ENCODE measurements at regions not wholly inside any gene's neighbourhood (a gene's known extent, or its start where the extent isn't known, plus 50 kb on each side); places are given as distances from the start of the nearest gene placed in this dataset.
"Not testable (repeated sequence)": the region's sequence is repeated elsewhere in the genome, so short reads cannot be mapped to it uniquely, and the experiment has no call there.

- no peak for DNase-seq
Measured at GRCh38 chr6:145090801-145091585, 644.3 kb downstream of the EPM2A start.

GRCh38 chr6:145091586-145092142, 643.7 kb downstream of the EPM2A start:
- DNase-seq: no peak

GRCh38 chr6:145092554-145092953, 642.8 kb downstream of the EPM2A start:
- DNase-seq: no peak

- DNase-seq: no peak
Measured at GRCh38 chr6:145093226-145093625, 642.1 kb downstream of the EPM2A start.

DNA sequence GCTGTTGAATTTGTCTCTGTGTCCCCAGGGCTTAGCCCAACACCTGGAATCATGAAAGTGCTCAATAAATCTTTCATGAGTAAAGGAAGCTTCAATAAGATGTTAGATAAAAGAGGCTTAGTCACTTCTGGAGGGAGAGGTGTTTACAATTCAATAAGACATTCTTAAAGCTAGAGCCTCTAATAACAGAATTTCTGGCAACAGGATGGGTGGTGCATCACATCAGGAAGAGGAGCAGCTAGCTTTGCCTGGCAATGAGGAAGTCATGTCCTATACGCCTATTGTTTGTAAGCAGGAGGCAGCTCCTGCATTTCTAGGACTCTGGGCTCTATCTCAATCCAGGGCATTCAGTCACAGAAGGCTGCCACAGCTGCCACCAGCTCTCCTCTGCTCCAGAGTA, 638.5 kb downstream of the EPM2A start:
- no peak for DNase-seq

GRCh38 chr6:145098127-145098526, 637.2 kb downstream of the EPM2A start:
- not testable (repeated sequence) for DNase-seq

DNA sequence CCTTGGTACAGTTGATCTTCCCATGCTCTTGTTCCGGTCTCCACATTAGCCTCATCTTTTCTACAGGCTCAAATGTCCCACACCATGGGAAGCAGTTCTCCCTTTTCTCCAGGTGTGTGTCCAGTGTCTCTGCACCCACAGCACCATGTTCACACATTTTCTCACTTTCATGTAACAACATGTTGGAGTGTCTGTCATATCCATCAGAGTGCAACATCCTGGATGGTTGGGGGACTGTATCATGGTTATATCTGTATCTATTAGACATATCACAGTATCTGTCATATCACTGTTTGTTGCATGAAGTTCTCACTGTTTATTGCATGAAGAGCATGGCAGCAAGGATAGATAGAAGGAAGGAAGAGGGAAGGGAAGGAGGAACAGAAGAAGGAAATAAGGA, 635.6 kb downstream of the EPM2A start:
- DNase-seq: no peak

- DNase-seq: no peak
Measured at GRCh38 chr6:145110109-145110508, 625.2 kb downstream of the EPM2A start.

- DNase-seq: not testable (repeated sequence)
Measured at GRCh38 chr6:145111407-145111806, 623.9 kb downstream of the EPM2A start.

GRCh38 chr6:145112711-145113148, 622.6 kb downstream of the EPM2A start:
- no peak for DNase-seq

DNA sequence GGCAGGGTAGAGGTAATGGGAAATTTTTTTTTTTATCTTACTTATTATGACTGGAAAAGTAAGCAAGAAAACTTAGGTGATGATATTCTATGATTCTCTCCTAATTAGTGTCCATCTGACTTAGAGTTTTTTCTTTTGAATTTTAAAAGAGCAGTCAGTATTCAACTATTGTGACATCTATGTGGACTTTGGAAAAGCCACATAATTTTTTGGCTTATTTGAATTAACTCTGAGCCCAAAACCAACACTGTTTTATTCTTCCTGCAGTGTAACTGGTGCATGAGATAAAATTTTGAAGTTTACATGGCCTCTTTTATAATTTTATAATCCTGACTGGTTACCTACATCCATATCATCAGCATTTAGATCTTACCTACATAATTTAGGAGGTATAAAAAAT, 619.7 kb downstream of the EPM2A start:
- DNase-seq: no peak

DNA sequence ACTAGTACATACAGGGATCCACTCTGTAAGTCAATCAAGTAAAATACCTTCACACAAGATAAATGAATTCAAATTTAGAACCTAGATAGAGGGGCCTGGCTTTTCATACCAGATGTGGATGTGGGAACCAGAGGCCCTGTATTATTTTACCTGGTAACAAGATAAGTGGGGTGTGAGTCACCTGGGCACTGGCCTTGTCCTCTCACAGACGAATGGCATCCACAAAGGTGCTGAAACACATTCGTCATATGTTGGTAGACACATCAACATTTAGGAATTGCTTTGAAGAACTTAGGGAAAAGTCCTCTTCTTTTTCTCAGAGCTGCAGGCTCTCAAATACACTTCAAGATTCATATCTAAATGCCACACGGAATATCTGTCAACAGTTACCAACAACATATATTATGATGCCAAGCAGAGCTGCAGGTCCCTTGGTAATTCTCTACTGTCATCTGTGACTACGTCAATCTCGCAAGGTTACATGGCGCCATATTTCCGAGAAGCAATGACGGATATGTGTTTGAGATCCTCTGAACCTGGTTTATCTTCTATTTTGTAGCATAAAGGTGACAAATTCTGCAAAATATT, 618.6 kb downstream of the EPM2A start:
- DNase-seq: no peak

DNA sequence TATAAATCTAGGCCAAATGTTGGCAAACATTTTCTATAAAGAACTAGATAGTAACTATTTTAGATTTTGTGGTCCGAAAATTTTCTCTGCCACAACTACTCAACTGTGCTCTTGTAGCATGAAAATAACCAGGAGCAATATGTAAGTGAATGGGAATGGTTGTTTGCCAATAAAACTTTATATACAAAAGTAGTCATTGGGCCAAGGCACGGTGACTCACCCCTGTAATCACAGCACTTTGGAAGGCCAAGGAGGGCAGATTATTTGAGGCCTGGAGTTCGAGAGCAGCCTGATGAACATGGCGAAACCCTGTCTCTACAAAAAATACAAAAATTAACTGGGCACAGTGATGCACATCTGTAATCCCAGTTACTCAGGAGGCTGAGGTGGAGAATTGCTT, 617.1 kb downstream of the EPM2A start:
- no peak for DNase-seq

- no peak for DNase-seq
Measured at GRCh38 chr6:145119081-145119480, 616.2 kb downstream of the EPM2A start.

- DNase-seq: no peak
Measured at GRCh38 chr6:145132709-145133108, 602.6 kb downstream of the EPM2A start.

- no peak for DNase-seq
Measured at GRCh38 chr6:145135702-145136101, 599.6 kb downstream of the EPM2A start.

DNA sequence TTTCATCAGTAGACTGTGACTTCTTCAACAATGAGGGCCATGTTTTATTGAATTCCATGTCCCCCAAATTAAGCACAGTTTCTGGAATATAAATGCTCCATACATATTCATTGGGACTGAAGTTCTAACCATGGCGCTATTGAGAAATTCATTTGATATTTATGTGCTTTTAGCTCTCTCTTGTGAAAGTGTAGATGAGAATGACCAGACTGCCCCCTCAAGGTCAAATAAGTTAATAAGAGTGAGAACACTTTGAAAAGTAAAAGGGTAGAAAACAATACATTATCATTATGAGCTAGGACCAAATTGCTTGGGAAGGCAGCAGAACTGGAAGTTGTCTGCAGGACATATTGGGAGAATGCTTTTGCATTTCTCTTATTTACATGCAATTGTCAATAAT, 597.9 kb downstream of the EPM2A start:
- DNase-seq: no peak

DNA sequence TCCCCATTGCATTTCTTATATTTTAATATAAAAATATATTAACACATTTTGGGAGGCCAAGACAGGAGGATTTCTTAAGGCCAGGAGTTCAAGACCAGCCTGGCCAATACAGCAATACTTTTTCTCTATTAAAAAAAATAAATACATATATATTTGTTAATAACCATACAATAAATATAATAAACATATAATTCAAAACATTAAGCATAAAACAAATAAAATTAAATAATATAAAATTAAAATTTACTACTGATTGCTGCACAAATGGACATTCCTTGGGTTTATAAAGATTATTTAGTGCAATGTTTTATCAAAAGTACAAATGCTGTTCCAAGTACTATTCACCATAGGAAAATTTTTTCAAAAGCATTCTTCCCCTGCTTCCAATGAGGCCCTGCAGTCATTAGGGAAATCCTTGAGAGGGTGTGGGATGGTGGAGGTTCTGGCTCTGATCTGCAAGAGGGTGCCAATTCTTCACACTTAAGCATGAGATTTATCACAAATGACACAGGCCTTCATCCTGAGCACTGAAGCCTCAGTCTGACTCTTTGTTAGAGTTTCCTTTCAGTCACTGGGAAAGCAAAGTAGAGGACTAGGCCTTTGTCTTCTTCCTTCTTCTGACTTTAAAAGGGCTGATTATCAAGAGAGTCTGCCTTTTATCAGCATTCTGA, 596.7 kb downstream of the EPM2A start:
- no peak for DNase-seq

DNA sequence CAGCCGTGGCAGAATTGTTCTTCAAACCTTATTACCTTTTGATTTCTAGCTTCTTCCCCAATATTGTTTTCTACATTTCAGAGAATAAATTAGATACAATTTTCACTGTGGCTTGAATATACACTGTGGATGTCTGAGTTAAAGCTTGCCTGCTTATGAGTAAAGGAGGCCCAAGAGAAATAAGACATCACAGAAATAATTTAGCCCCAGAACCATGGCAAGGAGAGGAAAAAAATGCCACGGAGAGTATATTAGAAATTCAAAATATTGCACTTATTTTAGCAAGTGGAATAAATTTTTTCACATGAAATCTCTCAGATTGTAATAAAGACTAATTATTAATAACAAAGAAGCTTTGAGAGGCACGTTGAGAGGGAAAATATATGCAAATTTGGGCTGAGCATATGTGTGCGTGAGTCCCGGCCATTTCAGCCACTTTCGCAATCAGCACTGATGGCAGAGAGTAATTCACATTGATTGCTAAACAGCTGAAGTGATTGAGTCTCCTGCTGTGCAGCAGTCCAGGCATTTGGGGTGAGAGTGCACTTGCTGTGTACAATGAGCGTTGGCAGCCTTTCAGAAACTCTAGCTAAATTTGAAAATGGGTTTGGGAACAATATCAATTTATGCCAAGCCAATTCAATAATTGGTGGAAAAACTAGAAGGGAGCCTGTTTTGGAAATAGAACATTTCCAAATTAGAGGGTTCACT, 596.0 kb downstream of the EPM2A start:
- no peak for DNase-seq

GRCh38 chr6:145139895-145140294, 595.4 kb downstream of the EPM2A start:
- DNase-seq: no peak

GRCh38 chr6:145141572-145141971, 593.7 kb downstream of the EPM2A start:
- DNase-seq: no peak

DNA sequence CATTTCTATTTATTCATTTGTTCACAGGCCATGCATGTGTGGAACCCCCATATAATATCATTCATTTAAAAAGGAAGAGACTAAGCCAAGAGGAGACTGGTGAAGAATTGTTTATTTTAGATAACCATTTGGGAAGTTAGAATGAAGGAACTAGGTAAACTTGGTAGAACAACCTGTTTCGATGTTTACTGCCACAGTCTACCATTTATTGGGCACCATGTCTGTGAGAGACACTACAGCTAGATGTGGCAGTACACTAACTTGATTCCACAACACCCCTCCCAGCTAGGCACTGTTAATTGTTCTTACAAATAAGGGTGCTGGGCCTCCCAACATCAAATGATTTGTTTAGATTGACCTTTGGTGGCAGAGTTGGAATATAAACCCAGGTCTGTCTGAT, 592.4 kb downstream of the EPM2A start:
- no peak for DNase-seq

GRCh38 chr6:145143379-145143778, 591.9 kb downstream of the EPM2A start:
- DNase-seq: no peak

All from GOT3 (cell line).